ENCODE measurements at regions not wholly inside any gene's neighbourhood (a gene's known extent, or its start where the extent isn't known, plus 50 kb on each side); places are given as distances from the start of the nearest gene placed in this dataset.

DNA sequence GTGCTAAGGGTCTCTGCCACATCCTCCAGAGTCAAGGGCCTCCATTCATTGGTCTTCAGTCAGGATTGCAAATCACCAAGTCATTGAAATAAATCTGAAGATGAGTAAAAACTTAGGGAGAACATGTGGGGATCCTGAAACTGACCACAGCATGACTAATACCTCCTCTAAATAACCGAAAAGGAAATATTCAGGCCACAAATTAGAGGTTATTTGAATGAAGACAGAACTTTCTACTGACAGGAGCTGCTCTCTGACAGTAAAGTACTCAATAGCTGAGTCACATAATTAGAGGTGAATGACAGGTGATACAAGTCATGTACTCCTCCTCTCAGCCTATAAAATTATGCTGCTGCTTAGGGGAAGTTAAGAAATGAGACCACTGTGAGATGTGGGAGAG, 240.2 kb upstream of the F9 start:
- DNase-seq (ENCODE audit: low spot score), result no peak

DNA sequence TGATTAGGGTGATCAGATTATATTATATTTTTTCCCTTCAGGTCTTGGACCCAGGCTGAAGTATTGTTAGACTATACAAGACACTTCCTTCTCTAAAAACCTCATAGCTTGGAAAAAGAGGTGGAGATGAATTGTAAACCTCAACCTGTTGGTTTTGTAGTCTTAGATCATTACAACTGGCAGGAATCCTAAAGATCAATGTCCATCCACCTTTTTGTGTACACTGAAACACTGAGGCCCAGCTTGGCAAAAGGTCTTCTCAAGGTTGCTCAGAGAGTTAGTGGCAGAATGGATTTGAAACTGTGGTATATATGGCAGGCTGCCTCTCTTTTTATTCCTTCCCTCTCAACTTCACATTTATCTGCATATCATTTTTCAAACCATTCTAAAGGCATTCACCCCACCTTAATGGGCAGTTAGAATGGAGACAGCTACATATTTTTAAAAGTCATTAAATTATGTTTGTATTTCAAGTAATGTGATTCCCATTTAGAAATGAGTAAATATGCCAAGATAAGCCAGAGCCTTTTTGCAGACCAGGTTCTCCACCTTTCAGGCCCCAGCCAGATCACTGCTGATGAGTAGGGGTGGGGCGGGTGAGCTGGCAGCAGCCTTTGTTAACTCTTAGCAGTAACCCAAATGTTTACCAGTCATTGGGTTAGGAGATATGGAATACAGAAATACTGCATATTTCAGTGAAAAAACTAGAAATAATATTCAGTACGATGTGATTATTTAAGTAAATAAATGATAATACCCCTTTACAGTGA, 243.2 kb upstream of the F9 start:
- no peak for DNase-seq (ENCODE audit: low spot score)

DNA sequence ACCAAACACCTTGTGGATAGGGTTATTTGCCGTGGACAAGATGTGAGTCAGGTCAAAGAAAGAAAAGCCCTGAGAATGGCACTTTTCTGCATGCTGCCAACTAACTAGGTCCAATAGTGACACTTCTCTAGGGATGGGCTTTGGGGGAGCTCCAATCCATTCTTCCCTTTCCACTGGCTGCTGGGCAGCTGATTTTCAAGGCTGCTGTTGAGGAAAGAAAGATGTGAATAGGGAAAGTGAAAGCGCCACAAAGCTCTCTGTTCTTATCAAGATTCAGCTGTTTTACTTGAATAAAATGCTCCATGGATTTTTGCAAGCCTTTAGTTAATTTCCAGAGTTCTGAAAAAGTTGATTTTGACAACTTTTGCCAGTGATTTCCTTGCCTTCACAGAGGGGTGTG, 244.2 kb upstream of the F9 start:
- no peak for DNase-seq (ENCODE audit: low spot score)

DNA sequence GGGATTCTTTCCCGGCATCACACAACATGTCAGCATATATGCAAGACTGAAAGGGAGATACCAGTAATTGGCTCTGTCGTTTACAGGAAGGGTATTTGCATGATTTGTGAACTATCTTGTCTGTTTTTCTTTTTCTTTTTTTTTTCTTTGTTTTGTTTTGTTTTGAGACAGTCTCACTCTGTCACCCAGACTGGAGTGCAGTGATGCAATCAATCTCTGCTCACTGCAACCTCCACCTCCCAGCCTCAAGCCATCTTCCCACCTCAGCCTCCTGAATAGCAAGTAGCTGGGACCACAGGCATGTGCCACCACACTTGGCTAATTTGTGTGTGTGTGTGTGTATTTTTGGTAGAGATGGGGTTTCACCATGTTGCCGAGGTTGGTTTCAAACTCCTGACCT, 262.7 kb upstream of the F9 start:
- DNase-seq (ENCODE audit: low spot score), result no peak

DNA sequence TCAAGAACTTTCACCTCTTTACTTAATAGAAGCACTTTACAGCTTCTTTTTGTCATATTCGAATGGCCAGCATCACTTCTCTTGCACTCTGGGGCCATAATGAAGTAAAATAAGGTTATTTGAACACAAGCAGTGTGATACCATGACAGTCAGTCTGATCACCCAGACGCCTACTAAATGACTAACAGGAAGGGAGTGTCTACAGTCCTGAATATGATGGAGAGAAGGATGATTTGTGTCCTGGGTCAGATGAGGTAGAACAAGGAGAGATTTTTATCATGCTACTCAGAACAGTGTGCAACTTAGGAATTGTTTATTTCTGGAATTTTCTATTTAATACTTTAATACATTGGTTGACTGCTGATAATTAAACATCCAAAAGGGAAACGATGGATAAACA, 284.2 kb upstream of the F9 start:
- no peak for DNase-seq (ENCODE audit: low spot score)

DNA sequence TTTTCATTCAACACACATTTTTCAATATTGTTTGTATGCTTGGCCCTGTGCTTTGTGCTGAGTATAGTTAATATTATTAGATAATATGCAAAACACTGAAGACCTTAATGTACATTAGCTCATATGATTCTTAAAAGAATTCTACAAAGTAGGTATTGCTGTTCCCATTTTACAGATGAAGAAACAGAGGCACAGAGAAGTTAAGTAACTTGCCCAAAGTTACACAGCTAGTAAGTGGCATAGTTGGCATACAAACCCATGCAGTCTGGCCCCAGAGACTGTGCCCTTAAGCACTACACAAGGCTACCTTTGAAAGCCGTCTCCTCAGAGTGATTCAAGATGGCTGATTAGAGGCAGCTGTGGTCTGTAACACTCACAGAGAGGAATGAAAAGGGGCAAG, 293.4 kb upstream of the F9 start:
- DNase-seq (ENCODE audit: low spot score), result no peak

DNA sequence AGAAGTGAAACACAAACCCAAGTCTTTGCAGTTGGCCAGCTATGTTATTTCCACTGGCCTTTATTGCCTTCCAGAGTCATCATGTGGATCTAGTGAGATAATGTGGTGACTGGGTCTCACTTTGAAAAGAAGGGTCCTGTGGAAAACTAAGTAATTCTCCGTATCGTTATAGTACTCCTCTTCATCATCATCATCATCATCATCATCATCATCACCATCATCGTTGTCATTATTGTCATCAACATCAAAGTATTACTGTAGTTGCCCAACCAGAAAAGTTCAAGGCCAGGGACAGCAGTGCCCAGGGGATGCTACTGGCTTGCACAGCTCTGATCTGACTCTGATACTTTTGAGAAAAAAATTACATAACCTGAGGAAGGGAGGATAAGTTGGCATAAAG, 295.6 kb upstream of the F9 start:
- DNase-seq (ENCODE audit: low spot score), result no peak

DNA sequence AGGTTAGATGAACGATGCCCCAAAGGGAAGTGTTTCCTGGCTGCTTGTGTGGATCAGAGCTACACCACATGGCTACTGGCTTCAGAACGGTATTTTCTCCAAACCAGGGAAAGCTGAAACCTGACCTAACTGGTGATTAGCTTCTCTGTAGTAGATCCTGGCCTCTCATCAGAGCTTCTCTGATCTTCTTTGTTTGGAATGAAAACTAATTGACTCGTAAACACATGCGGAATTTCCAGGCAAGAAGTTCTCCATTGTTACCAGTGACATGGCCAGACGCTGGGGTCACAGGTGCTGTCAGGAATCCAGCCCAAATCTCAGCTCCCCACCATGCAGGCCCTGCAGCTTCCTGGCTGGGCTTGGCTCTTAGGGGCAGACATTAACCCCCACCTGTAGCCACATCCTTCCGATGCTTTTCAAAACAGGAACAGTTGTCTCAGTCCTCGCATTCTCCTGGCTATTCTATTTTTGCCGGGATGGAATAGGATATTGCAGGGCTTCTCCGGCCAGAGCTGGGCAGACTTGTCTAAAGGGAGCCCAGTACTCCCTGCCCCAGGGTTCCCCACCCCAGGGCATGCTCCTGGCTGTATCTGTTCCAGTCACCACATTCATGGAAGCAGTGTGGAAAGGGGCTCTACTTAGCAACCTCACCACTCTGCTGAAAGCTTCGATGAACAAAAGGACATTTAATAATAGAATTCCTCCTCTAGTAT, 305.4 kb upstream of the F9 start:
- DNase-seq (ENCODE audit: low spot score), result no peak

DNA sequence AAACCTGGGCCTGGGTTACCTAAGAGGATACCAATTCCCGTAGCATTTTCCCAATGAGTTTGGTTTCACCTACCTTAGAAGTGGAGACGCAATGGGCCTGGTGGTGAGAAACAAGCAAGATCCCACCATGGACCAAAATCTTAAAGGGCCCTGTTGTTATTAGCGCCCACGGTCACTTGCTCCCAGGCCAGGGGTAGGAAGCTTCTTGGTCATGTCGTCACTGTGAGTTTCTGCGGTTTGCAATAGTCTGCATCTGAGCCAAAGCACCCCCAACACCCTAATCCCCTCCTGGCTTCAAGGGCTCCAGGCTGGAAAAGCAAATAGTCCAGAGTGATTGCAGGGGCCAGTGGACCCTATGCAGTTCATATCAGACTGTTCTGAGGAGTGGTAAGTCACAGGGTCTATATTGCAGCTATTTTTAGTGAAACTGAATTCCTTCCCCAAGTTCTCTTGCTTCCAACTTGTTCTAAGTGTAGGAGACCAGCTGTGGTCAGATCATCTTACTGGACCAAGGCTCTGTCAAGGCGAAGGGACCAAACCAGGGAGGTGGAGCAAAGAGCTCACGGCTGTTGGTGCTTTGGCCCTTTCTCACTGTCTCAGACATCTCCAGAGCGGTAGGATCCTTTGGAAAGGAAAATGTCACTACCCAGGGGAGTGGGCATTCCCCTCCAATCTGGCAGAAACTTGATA, 307.9 kb upstream of the F9 start:
- no peak for DNase-seq (ENCODE audit: low spot score)

DNA sequence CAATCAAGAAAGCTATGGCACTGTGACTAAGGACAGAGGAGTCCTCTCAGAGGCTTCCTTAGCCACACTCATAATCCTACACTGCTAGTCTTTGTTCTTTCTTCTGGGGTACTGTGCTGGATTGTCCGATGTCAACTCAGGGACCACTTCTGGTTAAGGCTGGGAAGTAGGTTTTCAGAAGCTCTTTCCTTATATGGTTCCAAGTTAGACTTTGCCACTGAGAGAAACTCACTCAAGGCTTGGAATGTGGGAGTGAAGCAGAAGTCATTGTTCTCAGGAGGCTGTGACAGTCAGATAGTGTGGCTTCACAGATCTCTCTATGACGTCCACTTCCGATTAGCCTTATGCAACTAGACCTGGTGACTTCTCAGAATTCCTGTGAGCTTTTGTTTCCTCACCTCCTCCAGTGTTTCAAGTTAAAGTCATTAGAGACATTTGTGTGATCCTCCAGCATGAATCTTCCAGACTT, 317.3 kb upstream of the F9 start:
- peak; percentile 13 for DNase-seq (ENCODE audit: low spot score)

DNA sequence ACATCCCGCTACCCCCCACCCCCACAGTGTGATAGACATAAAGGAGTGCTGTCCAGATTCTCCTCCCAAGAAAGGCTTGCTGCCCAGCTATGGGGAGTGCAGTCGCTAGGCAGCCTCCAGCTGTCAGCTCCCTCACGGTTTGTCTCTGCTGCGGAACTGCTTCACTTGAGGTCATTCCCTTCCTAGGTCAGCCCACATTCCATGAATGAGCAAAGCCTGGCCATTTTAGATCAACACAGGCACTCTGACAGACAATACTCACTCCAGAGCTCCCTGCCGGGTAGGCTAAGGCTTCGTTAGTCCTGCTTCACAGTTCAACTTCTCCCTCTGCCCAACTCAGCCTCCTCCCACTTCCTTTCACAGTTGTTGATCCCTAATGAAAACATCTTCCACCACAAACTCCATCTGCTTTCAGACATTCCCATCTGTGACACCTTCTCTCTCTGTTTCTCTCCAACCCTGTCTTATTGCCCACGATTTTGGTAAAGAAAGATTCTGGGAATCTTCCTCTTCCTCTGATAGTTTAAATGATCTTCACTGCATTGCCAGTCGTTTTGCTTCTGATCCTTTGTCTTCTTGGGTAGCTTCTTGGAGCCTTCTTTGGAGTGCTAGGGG, 318.9 kb upstream of the F9 start:
- no peak for DNase-seq (ENCODE audit: low spot score)

DNA sequence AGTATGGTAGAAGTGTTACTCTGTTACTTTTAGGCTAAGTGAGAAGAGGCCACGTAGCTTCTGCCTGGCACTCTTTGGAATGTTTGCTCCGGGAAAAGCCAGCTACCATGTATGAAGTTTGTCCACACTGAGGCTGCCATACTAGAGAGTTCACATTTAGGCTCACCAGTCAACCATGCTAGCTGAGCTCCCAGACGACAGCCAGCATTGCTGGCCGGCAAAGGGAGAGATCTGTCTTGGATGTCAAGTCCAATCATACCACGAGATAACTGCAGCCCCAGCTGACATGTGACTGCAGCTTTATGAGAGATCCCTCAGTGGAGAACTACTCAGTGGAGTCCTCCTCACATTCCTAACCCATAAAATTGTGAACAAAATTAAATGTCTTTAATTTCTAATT, 321.2 kb upstream of the F9 start:
- no peak for DNase-seq (ENCODE audit: low spot score)

DNA sequence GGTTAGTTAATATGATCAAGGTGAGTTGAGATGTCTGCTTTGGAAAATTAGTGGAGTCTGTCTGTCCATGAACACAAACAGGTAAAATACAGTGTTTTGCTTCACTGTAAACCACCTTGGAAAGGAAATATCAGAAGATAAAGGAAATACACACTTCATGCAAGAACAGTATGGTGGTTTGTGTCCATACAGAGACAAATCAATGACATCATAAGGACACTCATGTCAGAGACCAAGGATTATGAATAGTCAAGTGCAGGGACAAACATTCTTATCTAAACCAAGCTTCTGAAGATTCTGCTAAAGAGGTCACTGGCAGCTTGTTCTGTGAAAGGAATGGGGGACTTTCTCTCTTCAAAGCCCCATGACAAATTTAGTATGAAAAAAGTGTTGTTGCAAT, 322.9 kb upstream of the F9 start:
- DNase-seq (ENCODE audit: low spot score), result no peak

DNA sequence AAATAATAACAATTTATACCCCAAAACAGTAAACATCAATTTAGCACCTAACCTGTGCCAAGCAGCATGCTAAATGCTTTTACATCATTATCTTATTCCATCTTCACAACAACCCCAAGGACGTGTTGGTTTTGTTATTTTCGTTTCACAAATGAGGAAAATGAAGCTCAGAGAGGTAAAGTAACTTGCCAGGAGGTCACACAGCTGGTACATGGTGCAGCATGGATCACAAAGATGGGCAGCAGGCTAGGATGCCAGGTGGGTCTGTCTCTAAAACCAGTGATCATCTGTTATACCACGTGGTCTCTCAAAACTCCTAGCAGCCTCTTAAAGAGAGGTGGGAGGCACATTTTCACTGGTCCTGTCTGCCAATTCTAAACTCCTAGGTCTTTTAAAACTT, 323.6 kb upstream of the F9 start:
- DNase-seq (ENCODE audit: low spot score), result no peak

DNA sequence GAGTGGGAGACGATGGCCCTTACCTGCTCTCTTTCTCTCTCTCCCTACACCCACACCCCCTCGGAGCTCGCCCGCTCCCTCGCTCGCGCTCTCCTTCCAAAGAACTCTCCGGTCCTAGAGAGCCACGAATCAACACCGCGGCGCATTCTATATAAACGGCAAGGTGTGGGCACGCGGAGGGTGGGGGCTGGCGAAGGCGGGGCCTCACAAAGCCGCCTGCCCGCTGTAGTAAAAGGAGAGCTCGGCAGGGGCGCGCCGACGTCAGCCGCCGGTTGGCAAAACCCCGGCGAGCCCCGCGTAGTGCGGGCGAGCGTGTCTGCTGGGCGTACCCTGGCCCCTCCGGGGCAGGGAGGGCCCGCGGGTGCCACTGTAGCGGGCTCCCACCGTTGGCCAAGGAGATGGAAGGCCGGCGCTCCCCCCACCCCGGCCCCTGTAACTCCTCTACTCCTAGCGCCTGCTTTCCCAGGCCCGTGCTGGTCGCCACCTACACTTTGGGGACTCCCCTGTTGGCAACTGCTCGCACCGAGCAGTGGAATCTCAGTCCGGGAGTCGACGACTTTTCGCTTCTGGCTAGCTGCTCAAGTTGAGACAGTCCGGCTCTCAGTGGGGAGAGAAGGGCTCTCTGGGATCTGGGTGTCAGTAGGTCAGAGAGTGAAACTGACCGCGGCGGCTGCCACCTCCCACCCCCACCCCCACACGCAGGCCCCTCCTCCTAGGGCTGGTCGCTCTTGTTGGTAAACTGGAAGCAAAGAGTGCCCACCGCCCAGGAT, 325.5 kb upstream of the F9 start:
- DNase-seq (ENCODE audit: low spot score), result no peak

DNA sequence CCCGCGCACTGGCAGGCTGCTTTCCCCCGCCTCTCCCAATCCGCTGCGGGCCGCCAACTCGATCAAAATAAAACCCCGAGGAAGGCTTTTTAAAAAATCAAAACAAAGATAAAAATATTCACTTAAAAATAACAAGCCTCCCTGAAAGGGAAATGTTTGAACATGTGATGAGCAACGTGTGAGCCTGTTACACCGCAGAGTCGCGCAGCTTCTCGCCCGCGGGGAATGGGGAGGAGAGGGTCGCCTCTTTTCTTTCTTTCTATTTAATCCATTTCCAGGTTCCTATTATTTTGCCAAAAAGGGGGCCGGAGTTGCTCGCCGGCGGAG, 326.0 kb upstream of the F9 start:
- DNase-seq (ENCODE audit: low spot score), result no peak

DNA sequence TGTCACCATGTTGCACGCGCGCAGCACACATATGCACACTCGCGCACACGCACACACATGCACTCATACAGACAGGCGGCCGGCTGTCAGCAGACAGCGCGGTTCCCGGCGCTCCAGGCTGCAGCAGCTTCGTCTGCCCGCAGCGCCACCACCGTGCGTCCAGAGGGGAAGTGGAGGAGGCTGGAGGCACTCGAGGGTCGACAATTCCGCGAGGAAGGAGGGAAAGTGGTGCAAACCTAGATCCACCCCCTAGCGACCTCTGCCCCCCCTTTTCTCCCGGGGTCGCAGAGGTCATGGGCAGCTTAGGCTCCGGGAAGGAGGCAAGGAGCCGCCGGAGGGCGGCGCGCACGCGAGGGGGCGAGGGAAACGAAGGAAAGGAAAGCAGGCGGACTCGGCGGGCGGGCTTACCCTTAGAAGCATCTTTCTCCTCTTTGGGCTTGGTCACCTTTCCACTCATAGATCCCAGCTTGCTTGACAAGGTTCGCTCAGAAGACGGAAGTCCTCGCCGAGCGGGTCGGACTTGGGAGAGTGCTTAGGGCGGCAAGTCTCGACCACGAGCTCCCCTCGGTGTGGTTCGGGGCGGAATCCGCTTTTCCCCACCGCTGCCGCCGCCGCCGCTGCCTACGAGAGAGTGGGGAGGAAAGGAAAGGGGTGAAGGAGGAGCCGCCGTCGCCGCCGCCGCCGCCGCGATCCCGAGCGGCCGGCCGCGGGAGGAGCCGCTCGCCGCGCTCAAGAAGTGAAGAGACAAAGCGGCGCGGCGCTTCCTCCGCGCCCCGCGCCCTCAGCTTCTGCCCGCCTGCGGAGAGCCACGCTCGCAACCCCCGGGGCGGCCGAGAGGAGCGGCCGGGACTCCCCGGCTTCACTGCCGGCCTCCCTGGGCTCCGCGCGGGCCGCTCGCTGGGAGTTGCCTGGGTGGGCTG, 326.6 kb upstream of the F9 start:
- no peak for DNase-seq (ENCODE audit: low spot score)

DNA sequence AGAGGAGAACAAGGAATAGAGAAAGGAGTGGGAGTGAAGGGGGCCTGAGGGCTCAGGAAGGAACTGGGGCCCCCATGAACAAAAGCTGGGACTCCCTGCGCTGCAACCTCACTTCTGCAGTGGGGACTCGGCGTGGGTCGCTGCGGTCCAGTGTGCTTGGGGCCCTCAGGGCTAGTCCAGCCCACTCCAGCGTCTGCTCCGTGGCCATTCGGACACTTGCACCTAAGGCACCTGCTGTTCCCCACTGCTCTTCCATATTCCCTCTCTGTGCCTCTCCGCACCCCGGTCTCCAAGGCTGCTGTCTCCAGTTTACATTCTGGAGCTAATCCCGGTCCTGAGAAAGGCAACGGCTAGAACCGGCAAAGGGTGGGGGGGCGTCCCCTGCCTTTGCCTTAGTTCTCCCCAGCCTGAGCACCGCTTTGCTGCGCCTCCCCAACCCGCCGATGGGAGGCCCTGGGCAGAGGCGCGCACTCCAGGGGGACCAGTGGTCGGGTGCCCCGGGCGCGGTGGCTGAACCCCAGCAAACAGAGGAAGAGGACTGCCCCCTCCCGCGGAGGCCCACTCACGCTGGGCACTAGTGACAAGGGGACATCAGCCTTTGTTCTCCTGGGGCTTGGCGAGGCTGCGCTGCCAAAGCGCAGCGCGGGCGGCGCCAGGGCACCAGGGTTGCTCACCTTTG, 327.7 kb upstream of the F9 start:
- no peak for DNase-seq (ENCODE audit: low spot score)

DNA sequence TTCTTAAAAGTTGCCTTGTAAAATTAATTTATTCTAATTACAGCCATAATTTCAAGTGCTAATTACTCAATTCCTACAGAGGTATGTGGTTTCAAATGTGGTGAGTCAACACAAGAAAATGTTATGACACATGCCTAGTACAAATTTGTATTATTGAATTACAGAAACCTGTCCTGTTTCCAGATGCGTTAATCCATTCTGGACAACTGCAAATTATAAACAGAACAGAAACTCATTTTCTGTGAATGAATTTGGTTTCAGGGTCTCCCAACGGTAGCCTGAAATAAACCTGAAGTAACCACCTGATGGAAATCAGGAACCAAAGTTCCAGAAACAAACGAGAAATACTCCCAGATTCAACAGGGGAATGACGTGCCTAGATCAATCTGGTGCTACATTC, 328.6 kb upstream of the F9 start:
- no peak for DNase-seq (ENCODE audit: low spot score)

DNA sequence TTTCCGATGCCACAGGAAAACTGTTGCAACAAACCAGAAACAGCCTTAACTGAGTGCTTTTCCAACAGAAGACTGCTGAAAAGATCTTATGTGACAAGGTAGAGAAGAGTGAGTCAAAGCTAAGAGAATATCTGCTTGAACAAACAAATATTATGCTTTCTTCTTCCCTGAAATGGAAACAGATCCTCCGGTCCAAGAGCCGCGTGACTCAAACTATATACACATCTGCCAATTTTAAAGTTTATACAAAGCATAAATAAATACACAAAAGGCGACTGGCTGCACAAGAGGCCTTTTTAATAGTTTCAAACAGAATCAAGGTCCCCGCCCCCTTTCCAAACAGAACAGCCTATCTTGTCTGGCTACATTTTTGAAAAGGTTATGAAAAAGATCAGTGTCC, 329.7 kb upstream of the F9 start:
- peak; percentile 35 for DNase-seq (ENCODE audit: low spot score)

DNA sequence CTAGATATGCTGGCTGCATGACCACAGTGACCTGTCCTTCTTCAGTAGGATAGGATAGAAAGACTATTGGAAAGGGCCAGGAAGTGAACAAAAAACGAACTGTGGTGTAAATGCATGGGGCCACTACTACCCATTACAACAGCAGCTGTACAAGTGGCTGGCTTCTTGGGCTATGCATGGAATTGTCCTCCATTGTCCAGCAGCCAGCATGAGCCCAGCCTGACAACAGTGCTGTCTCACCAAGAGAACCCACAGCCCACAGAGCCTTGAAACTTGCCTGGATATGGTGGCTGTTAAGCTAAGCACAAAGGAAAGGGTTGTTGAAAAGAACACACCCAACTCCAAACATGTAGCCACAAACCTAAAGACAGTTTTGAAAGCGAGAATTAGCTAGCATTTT, 330.2 kb upstream of the F9 start:
- peak; percentile 20 for DNase-seq (ENCODE audit: low spot score)

Data from COLO829 (cell line).